Endodermal cell (in vitro differentiated cells): ENCODE measurements at regions not wholly inside any gene's neighbourhood (a gene's known extent, or its start where the extent isn't known, plus 50 kb on each side); places are given as distances from the start of the nearest gene placed in this dataset.

Experiments
- DNase-seq: peaks from one replicate; pipeline ENCODE4 v3.0.0-alpha.2; 2017
- H3K27ac ChIP-seq: 2 replicates; pipeline ENCODE4 v1.5.1; 2013; ENCODE audit warnings: mild to moderate bottlenecking, low read depth, low read length, moderate library complexity
- H3K27me3 ChIP-seq: 2 replicates; pipeline ENCODE4 v1.6.1; 2013; ENCODE audit warnings: mild to moderate bottlenecking, low read length, moderate library complexity; ENCODE audit not compliant: insufficient read depth, control insufficient read depth, poor library complexity, severe bottlenecking
- H3K36me3 ChIP-seq: 2 replicates; pipeline ENCODE4 v1.7.0; 2013; ENCODE audit warnings: mild to moderate bottlenecking, low read length, moderate library complexity; ENCODE audit not compliant: control insufficient read depth, insufficient read depth
- H3K4me1 ChIP-seq: one replicate; pipeline ENCODE4 v1.7.0; 2013; ENCODE audit warnings: low read length; ENCODE audit not compliant: control insufficient read depth, insufficient read depth
- H3K4me3 ChIP-seq: 2 replicates; pipeline ENCODE4 v1.5.1; 2013; ENCODE audit warnings: mild to moderate bottlenecking, low read length, moderate library complexity
- H3K9ac ChIP-seq: 2 replicates; pipeline ENCODE4 v1.6.1; 2013; ENCODE audit warnings: mild to moderate bottlenecking, low read length, moderate library complexity; ENCODE audit not compliant: poor library complexity, severe bottlenecking; ENCODE audit errors: extremely low read depth
- H3K9me3 ChIP-seq: 2 replicates; pipeline ENCODE4 v1.6.1; 2013; ENCODE audit warnings: mild to moderate bottlenecking, low read length, moderate library complexity; ENCODE audit not compliant: control insufficient read depth
- H3K27ac Mint-ChIP-seq: 2 replicates; pipeline ENCODE4 v1.8.0; 2020; ENCODE audit warnings: mixed read lengths
- H3K27me3 Mint-ChIP-seq: 2 replicates; pipeline ENCODE4 v1.8.0; 2021; ENCODE audit warnings: mild to moderate bottlenecking, mixed read lengths; ENCODE audit not compliant: insufficient read depth
- H3K36me3 Mint-ChIP-seq: 2 replicates; pipeline ENCODE4 v1.8.0; 2020; ENCODE audit warnings: low read depth, mixed read lengths
- H3K4me1 Mint-ChIP-seq: 2 replicates; pipeline ENCODE4 v1.8.0; 2020; ENCODE audit warnings: mixed read lengths
- H3K4me3 Mint-ChIP-seq: 2 replicates; pipeline ENCODE4 v1.8.0; 2020; ENCODE audit warnings: mild to moderate bottlenecking, moderate library complexity, mixed read lengths
- H3K9me3 Mint-ChIP-seq: 2 replicates; pipeline ENCODE4 v1.8.0; 2020; ENCODE audit warnings: mild to moderate bottlenecking, mixed read lengths
- CTCF ChIP-seq: fragments of 200-600 bp; sonication (generic); conservative IDR thresholded peaks from 2 replicates; pipeline ENCODE4 v1.5.0; 2021; ENCODE audit warnings: antibody characterized with exemption, mild to moderate bottlenecking
- WGBS, 2 experiments: methylation state at CpG; one replicate each; pipeline versions ENCODE4 v1.1.5 to v1.1.7; 2013; ENCODE audit warnings: missing lambda C conversion rate in 2 of 2, mixed read lengths in 1 of 2; ENCODE audit not compliant: insufficient coverage in 1 of 2, insufficient read length in 1 of 2; 5-methylcytosine and 5-hydroxymethylcytosine counted together

- no peak overlapping the region for H3K4me3 Mint-ChIP-seq
- no peak overlapping the region for H3K27ac ChIP-seq
- H3K27me3 Mint-ChIP-seq, result no peaks in the 10 kb centered on the region
- H3K27me3 ChIP-seq, result no peaks in the 10 kb centered on the region
- H3K9ac ChIP-seq, result no peak overlapping the region
- no peaks in the 10 kb centered on the region for H3K4me1 Mint-ChIP-seq
- no peaks in the 10 kb centered on the region for H3K36me3 Mint-ChIP-seq
- peaks cover 15% of the 10 kb centered on the region for H3K9me3 ChIP-seq
- peaks cover 13% of the 10 kb centered on the region for H3K9me3 Mint-ChIP-seq
- no peak for DNase-seq
- H3K4me1 ChIP-seq, result no peaks in the 10 kb centered on the region
- no peak for TF ChIP-seq CTCF
- H3K27ac Mint-ChIP-seq, result no peak overlapping the region
- no peak overlapping the region for H3K4me3 ChIP-seq
- no peaks in the 10 kb centered on the region for H3K36me3 ChIP-seq
Measured at GRCh38 chr4:15262396-15262795, 165.4 kb upstream of the C1QTNF7 start.

- H3K4me3 ChIP-seq, result no peak overlapping the region
- H3K27ac ChIP-seq, result no peak overlapping the region
- no peak for TF ChIP-seq CTCF
- Mint-ChIP-seq H3K9me3 (peaks cover 62% of the 10 kb centered on the region), H3K4me3 (no peak overlapping the region), H3K27ac (no peak overlapping the region), H3K27me3 (no peaks in the 10 kb centered on the region), H3K4me1 (no peaks in the 10 kb centered on the region), H3K36me3 (peaks cover 7% of the 10 kb centered on the region)
- no peaks in the 10 kb centered on the region for H3K36me3 ChIP-seq
- H3K27me3 ChIP-seq, result no peaks in the 10 kb centered on the region
- 88% methylated on average over 2 of the region's 2 CpGs; no CpG with 5 or more reads in 1 of the 2 experiments for WGBS, 2 experiments
- no peak overlapping the region for H3K9ac ChIP-seq
- no peaks in the 10 kb centered on the region for H3K4me1 ChIP-seq
- H3K9me3 ChIP-seq, result peaks cover 49% of the 10 kb centered on the region
- DNase-seq, result no peak
Measured at GRCh38 chr4:15270201-15270600, 157.6 kb upstream of the C1QTNF7 start.

GRCh38 chr4:15286041-15286440, 141.8 kb upstream of the C1QTNF7 start:
- DNase-seq, result no peak
- H3K4me3 Mint-ChIP-seq, result no peak overlapping the region
- Histone ChIP-seq H3K9me3 (no peaks in the 10 kb centered on the region), H3K36me3 (no peaks in the 10 kb centered on the region), H3K27ac (no peak overlapping the region), H3K27me3 (no peaks in the 10 kb centered on the region), H3K4me1 (no peaks in the 10 kb centered on the region), H3K4me3 (no peak overlapping the region), H3K9ac (no peak overlapping the region)
- no peak overlapping the region for H3K27ac Mint-ChIP-seq
- no peaks in the 10 kb centered on the region for H3K36me3 Mint-ChIP-seq
- H3K27me3 Mint-ChIP-seq, result no peaks in the 10 kb centered on the region
- peaks cover 3% of the 10 kb centered on the region for H3K9me3 Mint-ChIP-seq
- H3K4me1 Mint-ChIP-seq, result no peaks in the 10 kb centered on the region
- no peak for TF ChIP-seq CTCF
- 97% methylated on average over 1 of the region's 2 CpGs; no CpG with 5 or more reads in 1 of the 2 experiments for WGBS, 2 experiments
